Lower lobe of right lung (tissue), 2 donors: ENCODE measurements at regions not wholly inside any gene's neighbourhood (a gene's known extent, or its start where the extent isn't known, plus 50 kb on each side); places are given as distances from the start of the nearest gene placed in this dataset.
"Not testable (repeated sequence)": the region's sequence is repeated elsewhere in the genome, so short reads cannot be mapped to it uniquely, and the experiment has no call there.

Experiments used
- ATAC-seq, 2 donors: fragments of 200-7000 bp; cut with Tn5 transposase; one replicate each; pipeline ENCODE4 v1.9.1; 2020 to 2022; ENCODE audit warnings: mild to moderate bottlenecking in 2 of 2, moderate library complexity in 2 of 2
- DNase-seq: peaks from one replicate; pipeline ENCODE4 v3.0.0-alpha.2; 2020
- H3K27ac ChIP-seq: fragments of 200-600 bp; one replicate; pipeline ENCODE4 v1.8.0; 2022
- H3K27me3 ChIP-seq: fragments of 200-600 bp; one replicate; pipeline ENCODE4 v1.8.0; 2022; ENCODE audit warnings: low read depth
- H3K36me3 ChIP-seq: fragments of 200-600 bp; one replicate; pipeline ENCODE4 v1.8.0; 2022; ENCODE audit warnings: mild to moderate bottlenecking
- H3K4me1 ChIP-seq: fragments of 200-600 bp; one replicate; pipeline ENCODE4 v1.8.0; 2022
- H3K4me3 ChIP-seq: fragments of 200-600 bp; one replicate; pipeline ENCODE4 v1.8.0; 2022; ENCODE audit warnings: mild to moderate bottlenecking
- H3K9me3 ChIP-seq: fragments of 200-600 bp; one replicate; pipeline ENCODE4 v1.8.0; 2022
- CTCF ChIP-seq: fragments of 200-600 bp; IDR thresholded peaks from one replicate; pipeline ENCODE4 v1.8.0; 2022; ENCODE audit warnings: antibody characterized with exemption, mild to moderate bottlenecking
- intact Hi-C: fragments of 100-400 bp; cut with DNase I; formaldehyde crosslinking; loops from one replicate; pipeline ENCODE4 v1.11.0; 2022
- donor health status: DM: no; HTN: yes; CAD: no; lungs with severe emphysema.

GRCh38 chr3:168693870-168694269 is 598.1 kb upstream of the GOLIM4 start:
- TF ChIP-seq CTCF: no peak
- Histone ChIP-seq H3K36me3 (no peaks in the 10 kb centered on the region), H3K27me3 (no peaks in the 10 kb centered on the region), H3K27ac (no peak overlapping the region), H3K9me3 (no peaks in the 10 kb centered on the region), H3K4me1 (no peaks in the 10 kb centered on the region), H3K4me3 (no peak overlapping the region)
- DNase-seq (no peak), ATAC-seq (no peak)
- intact Hi-C loops: no loop called here

GRCh38 chr3:168688267-168688666 is 592.5 kb upstream of the GOLIM4 start:
- intact Hi-C loops: no loop called here
- ATAC-seq (no peak), DNase-seq (no peak)
- TF ChIP-seq CTCF: no peak
- Histone ChIP-seq H3K27ac (no peak overlapping the region), H3K4me1 (no peaks in the 10 kb centered on the region), H3K27me3 (no peaks in the 10 kb centered on the region), H3K4me3 (no peak overlapping the region), H3K36me3 (no peaks in the 10 kb centered on the region), H3K9me3 (no peaks in the 10 kb centered on the region)

GRCh38 chr3:168684519-168684918 is 588.8 kb upstream of the GOLIM4 start:
- DNase-seq (no peak), ATAC-seq (no peak)
- intact Hi-C loops: no loop called here
- Histone ChIP-seq H3K36me3 (no peaks in the 10 kb centered on the region), H3K9me3 (no peaks in the 10 kb centered on the region), H3K4me1 (no peaks in the 10 kb centered on the region), H3K4me3 (no peak overlapping the region), H3K27me3 (no peaks in the 10 kb centered on the region), H3K27ac (no peak overlapping the region)
- no peak for TF ChIP-seq CTCF

- DNase-seq (no peak), ATAC-seq (no peak)
- H3K4me1 ChIP-seq: no peaks in the 10 kb centered on the region
- no peak for TF ChIP-seq CTCF
- H3K4me3 ChIP-seq: no peak overlapping the region
- H3K27me3 ChIP-seq: no peaks in the 10 kb centered on the region
- H3K36me3 ChIP-seq: no peaks in the 10 kb centered on the region
- H3K27ac ChIP-seq: no peak overlapping the region
- H3K9me3 ChIP-seq: no peaks in the 10 kb centered on the region
- intact Hi-C loops: no loop called here
Measured at GRCh38 chr3:168678730-168679129, 583.0 kb upstream of the GOLIM4 start.

GRCh38 chr3:168671091-168671490 is 575.4 kb upstream of the GOLIM4 start:
- no peak for ATAC-seq
- no peak for TF ChIP-seq CTCF
- intact Hi-C loops: no loop called here
- no peaks in the 10 kb centered on the region for H3K4me1 ChIP-seq
- H3K27ac ChIP-seq: no peak overlapping the region
- H3K36me3 ChIP-seq: no peaks in the 10 kb centered on the region
- no peak for DNase-seq
- H3K9me3 ChIP-seq: no peaks in the 10 kb centered on the region
- H3K27me3 ChIP-seq: no peaks in the 10 kb centered on the region
- no peak overlapping the region for H3K4me3 ChIP-seq

- H3K27ac ChIP-seq, DNase-seq, H3K4me3 ChIP-seq, H3K4me1 ChIP-seq, H3K27me3 ChIP-seq, H3K9me3 ChIP-seq, intact Hi-C loops, H3K36me3 ChIP-seq, ATAC-seq: not testable (repeated sequence)
Measured at GRCh38 chr3:168660879-168661657, 565.3 kb upstream of the GOLIM4 start.
